Stimulated activated CD4-positive, alpha-beta T cell treated with anti-CD3 and anti-CD28 coated beads, Interleukin-4, amount 100 ng/mL, for 1 hour (primary cell): ENCODE measurements at regions not wholly inside any gene's neighbourhood (a gene's known extent, or its start where the extent isn't known, plus 50 kb on each side); places are given as distances from the start of the nearest gene placed in this dataset.
"Not testable (repeated sequence)": the region's sequence is repeated elsewhere in the genome, so short reads cannot be mapped to it uniquely, and the experiment has no call there.

Experiments used
- DNase-seq: peaks from one replicate; pipeline ENCODE4 v3.0.0-alpha.2; 2020

DNA sequence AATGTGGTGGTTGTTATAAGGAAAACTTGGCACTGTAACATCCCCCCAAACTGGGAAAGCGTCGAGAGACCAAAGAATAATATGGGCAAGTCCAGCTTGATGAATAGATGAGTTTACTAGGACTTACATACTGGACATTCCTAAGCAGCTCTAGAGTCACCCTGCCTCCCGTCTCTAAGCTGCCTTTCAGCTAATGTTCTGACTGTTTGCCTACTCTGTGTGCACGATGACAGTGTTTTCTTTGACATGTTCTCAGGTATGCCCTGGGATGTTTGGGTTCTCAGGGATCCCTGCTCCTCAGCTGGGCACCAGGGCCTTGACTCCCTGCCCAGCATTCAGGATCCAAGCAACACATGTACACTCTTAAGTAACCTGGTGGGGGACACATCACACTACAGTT is 87.5 kb downstream of the MRPL57 start:
- not testable (repeated sequence) for DNase-seq

DNA sequence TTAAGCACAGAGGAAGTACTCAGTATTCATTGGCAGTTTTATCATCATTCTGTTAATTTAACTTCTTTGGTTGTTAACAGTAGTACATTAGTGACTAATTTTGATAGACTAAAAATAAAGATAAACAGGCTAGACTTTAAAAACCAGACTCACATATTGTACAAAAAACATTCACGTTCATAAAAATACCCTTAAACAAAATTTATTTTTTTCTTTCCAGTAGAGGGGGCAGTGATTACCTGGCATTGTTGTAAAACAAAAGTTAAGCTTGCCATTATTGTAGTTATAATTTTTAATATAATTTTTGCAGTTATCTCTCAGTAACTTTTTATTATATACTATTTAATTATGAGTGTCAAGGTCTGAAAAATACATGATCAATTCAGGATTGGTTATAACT is 92.0 kb downstream of the MRPL57 start:
- DNase-seq, result not testable (repeated sequence)

GRCh38 chr13:21272439-21272838 is 96.0 kb downstream of the MRPL57 start:
- not testable (repeated sequence) for DNase-seq

GRCh38 chr13:21274457-21274856 is 98.0 kb downstream of the MRPL57 start:
- DNase-seq, result not testable (repeated sequence)

GRCh38 chr13:21282065-21282464 is 105.6 kb downstream of the MRPL57 start:
- DNase-seq, result no peak

DNA sequence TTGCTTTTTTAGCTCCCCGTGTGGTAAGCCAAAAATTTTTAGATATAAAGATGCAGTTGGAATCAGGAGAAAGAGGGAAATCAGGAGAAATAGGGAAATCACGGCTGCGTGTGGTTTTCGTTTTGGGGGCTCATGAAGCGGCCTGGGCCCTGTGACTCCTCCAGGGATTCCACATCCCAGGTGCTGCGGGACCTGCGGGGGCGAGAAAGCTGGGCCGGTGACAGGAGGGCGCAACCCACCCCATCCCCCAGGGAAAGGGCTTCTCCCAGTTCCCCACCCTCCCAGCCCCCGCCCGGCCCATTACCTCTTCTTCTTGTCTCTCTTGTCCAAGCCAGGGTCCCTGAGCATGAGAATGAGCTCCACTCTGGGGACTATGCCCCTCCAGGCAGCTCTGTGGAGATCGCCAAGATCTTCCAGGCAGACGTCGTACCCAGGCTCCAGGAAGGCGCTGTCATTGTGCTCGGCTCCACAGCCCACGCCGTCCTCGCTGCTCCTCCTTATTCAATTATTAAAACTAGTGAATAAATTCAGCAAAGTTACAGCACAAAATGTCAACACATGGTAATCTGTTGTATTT is 111.0 kb downstream of the MRPL57 start:
- DNase-seq, result no peak

DNA sequence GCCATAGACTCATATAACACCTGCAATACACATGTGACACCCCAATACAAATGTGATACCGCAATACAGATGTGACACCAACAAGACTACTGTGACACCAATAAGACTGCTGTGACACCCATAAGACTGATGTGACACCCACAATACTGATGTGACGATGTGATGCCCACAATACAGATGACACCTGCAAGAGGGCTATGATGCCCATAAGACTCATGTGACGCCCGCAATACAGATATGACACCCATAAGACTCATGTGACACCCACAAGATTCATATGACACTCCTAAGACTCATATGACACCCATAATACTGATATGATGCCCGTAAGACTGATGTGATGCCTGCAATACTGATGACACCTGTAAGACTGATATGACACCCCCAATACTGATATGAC is 113.0 kb downstream of the MRPL57 start:
- DNase-seq, result no peak

DNA sequence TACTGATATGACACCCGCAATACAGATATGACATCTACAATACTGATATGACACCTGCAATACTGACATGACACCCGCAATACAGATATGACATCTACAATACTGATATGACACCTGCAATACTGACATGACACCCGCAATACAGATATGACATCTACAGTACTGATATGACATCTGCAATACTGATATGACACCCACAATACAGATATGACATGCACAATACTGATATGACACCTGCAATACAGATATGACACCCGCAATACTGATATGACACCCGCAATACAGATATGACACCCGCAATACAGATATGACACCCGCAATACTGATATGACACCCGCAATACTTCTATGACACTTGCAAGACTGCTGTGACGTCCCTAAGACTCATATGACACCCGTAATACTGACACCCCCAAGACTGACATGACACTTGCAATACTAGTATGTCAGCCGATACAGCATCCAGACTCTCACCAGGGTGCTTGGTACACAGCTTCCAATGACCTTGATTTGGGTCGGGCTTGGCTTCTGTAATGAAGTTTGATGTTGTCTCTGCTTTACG is 114.1 kb downstream of the MRPL57 start:
- not testable (repeated sequence) for DNase-seq

GRCh38 chr13:21291840-21292239 is 115.4 kb downstream of the MRPL57 start:
- DNase-seq, result no peak

- peak; percentile 34 for DNase-seq
Measured at GRCh38 chr13:21296991-21297390, 120.5 kb downstream of the MRPL57 start.

DNA sequence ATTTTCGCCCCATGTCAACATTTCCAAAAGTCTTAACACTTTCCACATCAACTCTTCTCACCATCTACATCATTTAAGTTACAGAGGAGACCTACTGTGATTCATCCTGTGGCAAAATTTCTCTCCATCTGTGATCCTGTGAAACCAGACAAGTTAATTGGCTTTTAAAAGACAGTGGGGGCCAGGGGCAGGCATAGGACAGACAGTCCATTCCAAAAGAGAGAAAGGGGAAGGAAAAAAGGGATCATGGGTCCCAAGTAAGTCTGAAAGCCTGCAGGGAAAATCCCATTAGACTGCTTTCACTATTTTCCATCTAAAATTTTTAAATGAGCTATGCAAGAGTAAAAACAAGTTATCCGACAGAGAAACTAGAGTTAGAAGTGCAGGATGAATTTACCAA is 121.0 kb downstream of the MRPL57 start:
- no peak for DNase-seq

DNA sequence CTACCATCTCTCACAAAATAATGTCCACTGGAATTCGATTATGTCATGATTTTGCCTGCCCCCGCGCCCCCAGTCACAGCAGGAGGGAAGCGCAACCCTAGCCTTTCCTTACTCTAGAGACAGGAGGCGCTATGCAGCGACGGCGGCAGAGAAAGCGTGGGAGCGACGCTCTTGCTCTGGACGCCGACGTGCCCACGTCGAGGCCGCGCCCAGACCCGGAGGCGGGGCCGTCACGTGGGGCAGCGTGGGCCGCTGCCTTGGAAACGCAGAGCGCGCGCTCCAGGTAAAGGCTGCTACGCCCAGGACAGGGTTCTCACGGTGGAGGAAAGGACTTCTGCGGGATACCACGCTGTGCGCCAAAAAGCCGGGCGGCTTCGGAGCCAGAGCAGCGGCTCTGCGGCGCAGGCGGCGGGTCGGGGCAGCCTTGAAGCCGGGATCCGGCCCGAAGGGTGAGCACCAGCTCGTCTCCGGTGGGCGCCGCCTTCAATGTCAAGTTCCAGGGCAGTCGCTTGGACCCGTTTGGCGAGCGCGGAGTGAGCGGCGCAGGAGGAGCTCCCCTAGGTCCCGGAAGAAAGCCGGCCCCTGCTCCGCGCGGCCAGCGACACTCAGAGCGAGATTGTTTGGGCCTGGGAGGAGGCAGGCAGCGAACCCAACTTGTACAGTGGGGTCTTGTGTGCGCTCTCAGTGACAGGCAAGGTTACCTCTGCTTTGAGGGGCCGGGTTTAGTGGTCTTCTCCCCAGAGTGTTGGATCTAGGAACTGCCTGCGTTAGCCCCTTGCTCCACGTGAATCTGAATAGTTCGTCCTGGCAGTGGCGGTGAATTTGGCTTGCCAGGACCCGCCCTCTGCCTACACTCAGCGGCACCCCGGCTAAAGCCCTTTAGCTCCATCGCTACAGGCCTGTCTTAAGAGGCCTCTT is 121.7 kb downstream of the MRPL57 start:
- DNase-seq, result peak; percentile 88

GRCh38 chr13:21304256-21304655 is 127.8 kb downstream of the MRPL57 start:
- no peak for DNase-seq

DNA sequence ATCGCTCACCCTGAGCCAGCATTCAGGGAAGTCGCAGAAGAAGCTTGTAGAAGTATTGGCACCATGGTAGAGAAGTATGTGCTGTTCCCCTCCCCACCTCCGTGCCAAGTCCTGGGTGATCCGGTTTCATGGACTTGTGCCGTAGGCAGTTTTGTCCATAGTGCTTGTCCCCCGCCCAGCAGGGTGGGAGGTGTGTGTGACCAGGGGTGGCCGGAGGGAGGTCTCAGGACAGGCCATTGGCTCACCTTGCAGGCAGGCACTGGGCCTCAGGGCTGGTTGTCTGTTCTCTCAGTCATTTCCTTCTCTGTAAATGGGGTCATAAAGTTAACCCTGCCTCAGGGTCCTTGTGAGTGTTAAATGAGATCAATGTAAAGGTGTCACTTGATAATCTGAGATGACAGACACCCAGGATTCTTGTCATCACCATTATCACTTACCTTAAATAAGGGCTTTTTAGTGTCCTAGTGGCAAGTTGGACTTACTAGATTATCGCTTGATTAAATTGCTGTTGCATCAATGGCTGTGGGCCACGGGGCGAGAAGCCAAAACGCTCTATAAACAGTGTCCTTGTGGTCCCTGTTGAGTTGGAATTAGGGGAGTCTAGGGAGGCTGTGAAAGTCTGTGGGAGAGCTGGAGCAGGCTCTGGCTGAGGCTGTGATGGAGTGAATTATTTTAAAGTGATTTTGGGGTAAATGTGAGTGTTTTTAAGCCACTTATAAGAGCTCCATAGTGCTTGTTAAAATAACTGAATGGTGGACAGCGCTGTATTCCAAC is 130.0 kb downstream of the MRPL57 start:
- DNase-seq, result not testable (repeated sequence)

GRCh38 chr13:21307158-21307557 is 130.7 kb downstream of the MRPL57 start:
- DNase-seq, result not testable (repeated sequence)

DNA sequence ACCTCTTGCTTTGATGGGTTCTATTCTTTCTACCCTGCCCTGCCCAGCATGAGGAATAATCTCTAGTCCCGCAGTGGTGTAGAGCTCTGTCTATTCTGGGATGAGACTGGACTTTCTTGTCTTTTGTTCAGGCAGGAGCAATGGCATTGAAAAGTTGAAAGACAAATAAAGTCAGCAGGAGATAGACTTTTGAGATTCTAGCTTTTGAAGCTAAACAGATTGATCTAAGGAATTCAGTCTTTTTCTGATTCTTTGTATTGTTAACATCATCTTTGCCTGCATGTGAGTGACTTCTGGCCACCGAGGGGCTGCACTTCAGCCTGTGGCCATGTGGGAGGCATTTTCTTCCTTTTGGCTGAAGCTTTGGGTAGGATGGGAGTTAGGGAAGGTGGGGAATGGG is 132.4 kb downstream of the MRPL57 start:
- no peak for DNase-seq

DNA sequence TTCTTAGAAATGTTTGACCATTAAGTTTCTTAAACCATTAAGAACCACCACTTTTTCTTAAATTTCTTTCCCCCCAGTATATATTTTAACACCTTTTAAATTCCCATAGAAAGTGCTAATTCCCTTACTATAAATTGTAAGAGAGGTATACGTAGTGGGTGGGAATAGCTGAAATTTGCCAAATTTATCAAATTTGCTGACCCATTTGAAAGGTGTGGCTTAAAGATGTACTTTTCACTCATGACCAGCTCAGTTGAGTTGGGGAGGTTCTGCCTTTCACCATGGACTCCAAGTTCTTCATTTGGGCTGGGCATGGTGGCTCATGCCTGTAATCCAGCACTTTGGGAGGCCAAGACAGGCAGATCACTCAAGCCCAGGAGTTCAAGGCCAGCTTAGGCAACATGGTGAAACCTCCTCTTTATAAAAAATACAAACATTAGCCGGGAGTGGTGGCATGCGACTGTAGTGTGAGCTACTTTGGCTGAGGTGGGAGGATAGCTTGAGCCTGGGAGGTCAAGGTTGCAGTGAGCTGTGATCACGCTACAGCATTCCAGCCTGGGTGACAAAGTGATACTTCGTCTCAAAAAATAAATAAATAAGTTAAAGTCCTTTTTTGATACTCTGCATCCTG is 133.2 kb downstream of the MRPL57 start:
- no peak for DNase-seq

- no peak for DNase-seq
Measured at GRCh38 chr13:21310220-21310619, 133.8 kb downstream of the MRPL57 start.

- DNase-seq, result not testable (repeated sequence)
Measured at GRCh38 chr13:21314976-21315375, 138.5 kb downstream of the MRPL57 start.

- no peak for DNase-seq
Measured at GRCh38 chr13:21316376-21316775, 139.9 kb downstream of the MRPL57 start.

DNA sequence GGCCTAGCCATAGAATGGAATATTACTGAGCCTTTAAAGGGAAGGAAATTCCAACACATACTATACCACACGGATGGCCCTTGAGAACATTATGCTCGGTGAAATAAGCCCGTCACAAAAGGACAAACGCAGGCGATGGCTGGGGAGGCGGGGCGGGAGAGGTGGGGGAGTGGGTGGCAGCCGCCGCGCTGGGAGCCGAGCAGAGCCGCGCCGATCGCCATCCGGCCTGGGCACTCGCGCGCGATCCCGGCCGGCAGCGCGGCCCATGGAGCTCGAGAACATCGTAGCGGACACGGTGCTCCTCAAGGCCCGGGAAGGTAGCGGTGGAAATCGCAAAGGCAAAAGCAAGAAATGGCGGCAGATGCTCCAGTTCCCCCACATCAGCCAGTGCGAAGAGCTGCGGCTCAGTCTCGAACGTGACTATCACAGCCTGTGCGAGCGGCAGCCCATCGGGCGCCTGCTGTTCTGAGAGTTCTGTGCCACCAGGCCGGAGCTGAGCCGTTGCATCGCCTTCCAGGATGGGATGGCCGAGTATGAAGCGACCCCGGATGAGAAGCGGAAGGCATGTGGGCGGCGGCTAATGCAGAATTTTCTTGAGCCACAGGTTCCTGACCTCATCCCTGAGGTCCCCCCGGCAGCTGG is 140.1 kb downstream of the ZDHHC20 start:
- DNase-seq, result no peak
